SH-SY5Y (cell line): ENCODE measurements at regions not wholly inside any gene's neighbourhood (a gene's known extent, or its start where the extent isn't known, plus 50 kb on each side); places are given as distances from the start of the nearest gene placed in this dataset.

ENCODE experiments used
- GATA2 ChIP-seq: IDR thresholded peaks from 2 replicates; pipeline ENCODE4 v1.6.1; 2011; ENCODE audit warnings: mild to moderate bottlenecking, low read depth, low read length
- GATA3 ChIP-seq: IDR thresholded peaks from 2 replicates; pipeline ENCODE4 v1.6.1; 2011; ENCODE audit warnings: low read depth, mild to moderate bottlenecking, low read length, moderate library complexity

- TF ChIP-seq GATA2 = no peak
- no peak for TF ChIP-seq GATA3
Observed at GRCh38 chr10:109696462-109696861, 226.8 kb downstream of the XPNPEP1 start.

GRCh38 chr10:109695988-109696387 is 227.3 kb downstream of the XPNPEP1 start:
- TF ChIP-seq GATA2 = no peak
- no peak for TF ChIP-seq GATA3

GRCh38 chr10:109689785-109690184 is 233.5 kb downstream of the XPNPEP1 start:
- TF ChIP-seq GATA3 = no peak
- no peak for TF ChIP-seq GATA2

GRCh38 chr10:109679478-109679877 is 243.8 kb downstream of the XPNPEP1 start:
- no peak for TF ChIP-seq GATA2
- TF ChIP-seq GATA3 = no peak

GRCh38 chr10:109678857-109679256 is 244.5 kb downstream of the XPNPEP1 start:
- TF ChIP-seq GATA3 (no peak), GATA2 (no peak)

DNA sequence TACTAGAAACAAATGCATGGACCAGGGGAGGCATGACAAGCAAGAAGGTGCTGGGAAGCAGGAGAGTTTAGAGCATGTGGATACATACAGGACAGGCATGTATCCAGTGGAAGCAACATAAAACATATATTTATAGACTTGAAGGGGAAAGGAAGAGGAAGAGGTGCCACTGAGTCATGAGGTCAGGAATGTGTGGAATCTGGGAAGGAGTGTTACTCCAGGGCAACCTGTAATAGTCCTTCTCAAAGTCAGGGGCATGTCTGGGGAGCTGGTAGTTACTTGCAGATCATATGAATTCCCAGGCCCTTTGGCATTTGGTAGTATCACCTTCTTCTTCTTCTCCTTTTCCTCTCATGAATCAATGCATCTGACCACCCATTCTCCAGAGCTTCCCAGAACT is 246.6 kb downstream of the XPNPEP1 start:
- no peak for TF ChIP-seq GATA3
- TF ChIP-seq GATA2 = no peak

DNA sequence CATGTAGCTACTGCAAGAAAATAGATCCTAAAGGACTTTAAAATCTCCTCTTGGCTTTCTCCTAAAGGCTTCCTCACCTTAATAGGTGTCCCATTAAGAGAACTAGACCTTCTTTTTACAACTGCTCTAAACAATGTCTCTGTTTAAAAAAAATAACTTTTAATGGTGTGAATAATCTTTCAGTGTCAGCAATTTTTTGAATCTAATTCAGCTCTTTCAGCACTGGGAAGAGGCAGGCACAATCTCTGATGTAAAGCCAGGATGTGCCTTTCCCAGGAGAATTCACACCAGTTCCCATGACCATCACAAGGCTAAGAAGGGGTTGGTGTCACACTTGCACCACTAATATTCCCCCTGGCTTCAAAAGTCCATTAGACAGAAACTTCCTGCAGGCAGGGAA is 254.6 kb downstream of the XPNPEP1 start:
- TF ChIP-seq GATA2 (no peak), GATA3 (no peak)

DNA sequence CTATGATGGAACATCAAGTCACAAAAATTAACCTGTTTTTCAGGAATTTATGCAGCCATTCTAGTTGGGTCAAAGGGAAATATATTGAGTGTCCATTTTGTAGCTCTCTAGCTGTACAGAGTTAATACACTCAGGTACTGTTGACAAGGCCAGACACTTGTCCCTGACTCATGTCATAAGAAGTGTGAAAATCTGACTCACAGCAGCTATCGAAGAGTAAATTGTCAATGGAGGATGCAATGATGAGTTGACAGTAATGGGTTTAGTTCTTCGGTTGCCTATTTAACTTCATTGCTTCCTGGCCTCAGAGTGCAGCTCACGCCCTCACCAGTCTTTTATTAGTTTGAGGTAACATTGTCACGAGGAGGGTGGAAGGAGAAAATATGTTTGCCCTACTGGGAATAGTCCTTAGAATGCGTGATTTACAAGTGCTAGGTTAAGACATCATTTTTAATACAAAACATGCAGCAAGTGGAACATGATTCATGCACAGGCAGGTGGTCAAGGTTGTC is 255.1 kb downstream of the XPNPEP1 start:
- TF ChIP-seq GATA2 (no peak), GATA3 (no peak)

DNA sequence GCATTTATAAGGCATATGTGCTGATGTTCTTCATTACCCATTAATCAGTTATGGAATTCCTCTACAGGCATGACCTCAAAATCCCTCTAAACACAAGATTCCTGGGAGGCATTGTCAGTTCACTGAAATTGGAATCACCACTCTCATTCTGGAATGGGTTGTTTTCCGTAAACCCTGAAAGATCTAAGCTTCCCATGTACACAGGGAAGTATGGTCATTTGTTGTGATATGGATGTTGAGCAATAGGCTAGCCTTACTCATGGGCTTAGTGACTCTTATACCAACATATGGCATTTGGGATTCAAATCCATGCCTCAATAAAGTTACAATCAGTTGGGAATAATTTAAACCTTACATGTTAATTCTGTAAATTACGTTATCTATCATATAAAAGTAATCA is 258.0 kb downstream of the XPNPEP1 start:
- no peak for TF ChIP-seq GATA3
- TF ChIP-seq GATA2 = no peak

- TF ChIP-seq GATA2 (no peak), GATA3 (no peak)
Observed at GRCh38 chr10:109664554-109664953, 258.8 kb downstream of the XPNPEP1 start.

- TF ChIP-seq GATA3 = no peak
- TF ChIP-seq GATA2 = no peak
Observed at GRCh38 chr10:109663122-109663521, 260.2 kb downstream of the XPNPEP1 start.

- no peak for TF ChIP-seq GATA3
- TF ChIP-seq GATA2 = no peak
Observed at GRCh38 chr10:109650228-109650627, 273.1 kb downstream of the XPNPEP1 start.

GRCh38 chr10:109647627-109648026 is 275.7 kb downstream of the XPNPEP1 start:
- no peak for TF ChIP-seq GATA2
- no peak for TF ChIP-seq GATA3

- TF ChIP-seq GATA2 (no peak), GATA3 (no peak)
Observed at GRCh38 chr10:109633846-109634245, 289.5 kb downstream of the XPNPEP1 start.

- TF ChIP-seq GATA3 = no peak
- TF ChIP-seq GATA2 = no peak
Observed at GRCh38 chr10:109624939-109625338, 298.4 kb downstream of the XPNPEP1 start.

- TF ChIP-seq GATA2 = no peak
- TF ChIP-seq GATA3 = no peak
Observed at GRCh38 chr10:109622566-109622965, 300.7 kb downstream of the XPNPEP1 start.

DNA sequence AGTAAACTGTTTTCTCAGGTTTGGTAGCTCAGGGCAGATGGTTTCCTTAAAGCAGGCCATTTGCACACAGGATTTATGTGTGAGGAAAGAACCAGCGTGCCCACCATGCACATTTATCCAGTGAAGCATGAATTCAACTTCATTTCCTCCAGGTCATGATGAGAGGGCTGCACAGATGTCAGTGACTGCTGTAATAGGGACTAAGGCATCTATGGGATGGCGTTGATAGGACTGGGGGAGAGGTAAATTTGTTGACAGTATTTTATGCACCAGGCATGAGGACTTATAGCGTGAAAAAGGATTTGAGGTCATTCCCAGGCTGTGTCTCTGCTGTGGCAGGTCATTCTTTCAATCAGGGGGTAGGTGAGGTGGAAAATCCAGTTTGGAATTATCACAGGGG is 302.9 kb downstream of the XPNPEP1 start:
- TF ChIP-seq GATA2 = no peak
- TF ChIP-seq GATA3 = no peak
